DND-41 (cell line): ENCODE measurements at regions not wholly inside any gene's neighbourhood (a gene's known extent, or its start where the extent isn't known, plus 50 kb on each side); places are given as distances from the start of the nearest gene placed in this dataset.

ENCODE experiments used
- CTCF ChIP-seq: IDR thresholded peaks from 2 replicates; pipeline ENCODE4 v1.5.1; 2012; ENCODE audit warnings: borderline replicate concordance, low read length, moderate library complexity, mild to moderate bottlenecking; ENCODE audit not compliant: poor library complexity, severe bottlenecking; ENCODE audit errors: extremely low read depth
- EZH2 ChIP-seq: IDR thresholded peaks from 3 replicates; pipeline ENCODE4 v1.6.1; 2012; ENCODE audit warnings: borderline replicate concordance, low read depth, mild to moderate bottlenecking, moderate library complexity, low read length, inconsistent platforms; ENCODE audit not compliant: severe bottlenecking

- TF ChIP-seq CTCF (no peak), EZH2 (no peak)
Observed at GRCh38 chr3:1798711-1799405, 299.8 kb upstream of the CNTN4 start.
